B cell (primary cell): ENCODE measurements at regions not wholly inside any gene's neighbourhood (a gene's known extent, or its start where the extent isn't known, plus 50 kb on each side); places are given as distances from the start of the nearest gene placed in this dataset.

Source experiments
- ATAC-seq: fragments of 200-7000 bp; cut with Tn5 transposase; one replicate; pipeline ENCODE4 v1.10.0; 2021; ENCODE audit warnings: low read depth, mild to moderate bottlenecking, moderate number of reproducible peaks, moderate library complexity
- CTCF ChIA-PET: fragments of 350-600 bp; sonication (Branson Sonifier 250); formaldehyde crosslinking; loops from one replicate; lab custom pipeline; 2021; ENCODE audit warnings: antibody characterized with exemption, inconsistent platforms; lab: Charles Lee
- POLR2A ChIA-PET: fragments of 350-600 bp; sonication (Branson Sonifier 250); formaldehyde crosslinking; loops from one replicate; lab custom pipeline; 2021; ENCODE audit warnings: antibody characterized with exemption; lab: Charles Lee
- DNase-seq: peaks from one replicate; pipeline ENCODE4 v3.0.0; 2013
- H2AFZ ChIP-seq: 2 replicates; pipeline ENCODE4 v1.6.1; 2012; ENCODE audit warnings: mild to moderate bottlenecking, low read depth, low read length; ENCODE audit not compliant: insufficient read depth, poor library complexity, severe bottlenecking
- H3K27ac ChIP-seq, 2 donors: 1 replicate in 1 of 2; 2 replicates in 1 of 2; pipeline ENCODE4 v1.5.1; 2012 to 2013; ENCODE audit warnings: low read length in 2 of 2, mild to moderate bottlenecking in 2 of 2, moderate library complexity in 1 of 2
- H3K27me3 ChIP-seq, 4 experiments: fragments of 200-600 bp in 1 of 4; sonication (generic) in 1 of 4; replicated peaks in 1 of 4; 1 replicate in 2 of 4; 2 replicates in 2 of 4; pipeline versions ENCODE4 v1.6.1 to v1.7.0; 2013 to 2016; ENCODE audit warnings: low read length in 3 of 4, mild to moderate bottlenecking in 2 of 4, mixed read lengths in 1 of 4, moderate library complexity in 1 of 4; ENCODE audit not compliant: insufficient read depth in 4 of 4, control insufficient read depth in 3 of 4; ENCODE audit errors: control extremely low read depth in 1 of 4
- H3K36me3 ChIP-seq, 2 experiments: replicated peaks in 1 of 2; 1 replicate in 1 of 2; 2 replicates in 1 of 2; pipeline versions ENCODE4 v1.6.1 to v1.7.1; 2013; ENCODE audit warnings: low read length in 1 of 2; ENCODE audit not compliant: insufficient read depth in 2 of 2, control insufficient read depth in 1 of 2; ENCODE audit errors: control extremely low read depth in 1 of 2, extremely low read depth in 1 of 2
- H3K4me1 ChIP-seq, 2 donors: fragments of 200-600 bp in 1 of 2; sonication (generic) in 1 of 2; 1 replicate in 1 of 2; 2 replicates in 1 of 2; pipeline versions ENCODE4 v1.5.1 to v1.6.1; 2013 to 2017; ENCODE audit warnings: low read length in 2 of 2; ENCODE audit not compliant: control insufficient read depth in 2 of 2, insufficient read depth in 2 of 2
- H3K4me2 ChIP-seq: replicated peaks from 2 replicates; pipeline ENCODE3; 2012; ENCODE audit warnings: mild to moderate bottlenecking, low read depth, low read length; ENCODE audit not compliant: poor library complexity, severe bottlenecking
- H3K4me3 ChIP-seq, 5 experiments: fragments of 200-600 bp in 1 of 5; sonication (generic) in 1 of 5; 1 replicate in 3 of 5; 2 replicates in 2 of 5; pipeline versions ENCODE4 v1.5.1 to v1.7.0; 2011 to 2016; ENCODE audit warnings: low read length in 4 of 5, mild to moderate bottlenecking in 4 of 5, low read depth in 2 of 5, control low read depth in 1 of 5, moderate library complexity in 1 of 5; ENCODE audit not compliant: insufficient read depth in 1 of 5; ENCODE audit errors: control extremely low read depth in 1 of 5, extremely low read depth in 1 of 5
- H3K79me2 ChIP-seq: fragments of 200-600 bp; sonication (generic); one replicate; pipeline ENCODE4 v1.6.0; 2016; ENCODE audit warnings: low read length; ENCODE audit not compliant: control insufficient read depth, insufficient read depth
- H3K9ac ChIP-seq: fragments of 200-600 bp; sonication (generic); 2 replicates; pipeline ENCODE4 v1.6.1; 2017; ENCODE audit warnings: mild to moderate bottlenecking, low read length, moderate library complexity
- H3K9me3 ChIP-seq, 3 donors: one replicate each; pipeline versions ENCODE4 v1.6.1 to v1.7.1; 2013; ENCODE audit warnings: low read length in 2 of 3; ENCODE audit not compliant: control insufficient read depth in 2 of 3, insufficient read depth in 1 of 3; ENCODE audit errors: control extremely low read depth in 1 of 3
- H4K20me1 ChIP-seq: 2 replicates; pipeline ENCODE4 v1.6.0; 2012; ENCODE audit warnings: mild to moderate bottlenecking, low read length; ENCODE audit not compliant: insufficient read depth, control insufficient read depth, poor library complexity, severe bottlenecking
- H3K27ac Mint-ChIP-seq: one replicate; pipeline ENCODE4 v1.8.0; 2021; ENCODE audit warnings: mixed read lengths
- H3K27me3 Mint-ChIP-seq: one replicate; pipeline ENCODE4 v1.8.0; 2021; ENCODE audit warnings: mixed read lengths
- H3K4me1 Mint-ChIP-seq: one replicate; pipeline ENCODE4 v1.8.0; 2021; ENCODE audit warnings: mixed read lengths
- H3K4me3 Mint-ChIP-seq: one replicate; pipeline ENCODE4 v1.8.0; 2021; ENCODE audit warnings: mixed read lengths
- H3K9me3 Mint-ChIP-seq: one replicate; pipeline ENCODE4 v1.8.0; 2022; ENCODE audit warnings: mixed read lengths; ENCODE audit not compliant: insufficient read depth
- CTCF ChIP-seq: fragments of 200-600 bp; IDR thresholded peaks from one replicate; pipeline ENCODE4 v1.8.0; 2022; ENCODE audit warnings: antibody characterized with exemption, mild to moderate bottlenecking
- EZH2 ChIP-seq: IDR thresholded peaks from 2 replicates; pipeline ENCODE4 v1.6.1; 2012; ENCODE audit warnings: borderline replicate concordance, low read depth, mild to moderate bottlenecking, moderate library complexity, low read length; ENCODE audit not compliant: insufficient read depth, poor library complexity, severe bottlenecking
- WGBS: methylation state at CpG from one replicate; pipeline ENCODE4 v1.1.5; 2013; ENCODE audit warnings: missing lambda C conversion rate; ENCODE audit not compliant: insufficient coverage; 5-methylcytosine and 5-hydroxymethylcytosine counted together
- intact Hi-C: fragments of 100-400 bp; cut with micrococcal nuclease; formaldehyde crosslinking; loops from one replicate; pipeline ENCODE4 v1.10.0; 2022

DNA sequence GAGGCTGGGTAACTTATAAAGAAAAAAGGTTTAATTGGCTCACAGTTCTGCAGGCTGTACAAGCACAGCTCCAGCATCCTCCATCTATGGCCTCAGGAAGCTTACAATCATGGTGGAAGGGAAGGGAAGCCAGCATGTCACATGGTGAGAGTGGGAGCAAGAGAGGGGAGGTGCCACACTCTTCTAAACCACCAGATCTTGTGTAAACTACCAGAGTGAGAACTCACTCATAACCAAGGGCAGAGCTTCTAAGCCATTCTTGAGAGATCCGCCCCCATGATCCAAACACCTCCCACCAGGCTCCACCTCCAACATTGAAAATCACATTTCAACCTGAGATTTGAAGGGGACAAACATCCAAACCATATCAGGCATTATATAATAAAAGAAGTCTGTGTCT, 121.6 kb upstream of the CDC42EP3 start:
- POLR2A ChIA-PET: no interaction called here
- Mint-ChIP-seq H3K4me3 (no peak overlapping the region), H3K27me3 (peaks cover 7% of the 10 kb centered on the region), H3K4me1 (peaks cover under 1% of the 10 kb centered on the region), H3K9me3 (peaks cover 10% of the 10 kb centered on the region), H3K27ac (no peak overlapping the region)
- H3K9ac ChIP-seq: no peak overlapping the region
- no peaks in the 10 kb centered on the region for H3K36me3 ChIP-seq
- ATAC-seq (no peak), DNase-seq (no peak)
- H4K20me1 ChIP-seq: no peaks in the 10 kb centered on the region
- peaks cover 0 to 4% (median 1%) of the 10 kb centered on the region in 3 donors for H3K9me3 ChIP-seq
- H2AFZ ChIP-seq: no peak overlapping the region
- H3K4me1 ChIP-seq: peaks cover 2 to 4% of the 10 kb centered on the region in 2 donors
- H3K4me3 ChIP-seq: no peak overlapping the region
- no peak overlapping the region for H3K27ac ChIP-seq
- CTCF ChIA-PET: no interaction called here
- H3K79me2 ChIP-seq: no peaks in the 10 kb centered on the region
- no peaks in the 10 kb centered on the region for H3K27me3 ChIP-seq
- H3K4me2 ChIP-seq: no peak overlapping the region
- TF ChIP-seq EZH2 (no peak), CTCF (no peak)
- no CpG with 5 or more reads among the region's 1 CpG for WGBS
- intact Hi-C loops: no loop called here

GRCh38 chr2:37794717-37795116, 123.3 kb upstream of the CDC42EP3 start:
- H3K4me1 Mint-ChIP-seq: peaks cover 10% of the 10 kb centered on the region
- intact Hi-C loops: no loop called here
- peaks cover 9 to 11% of the 10 kb centered on the region in 2 donors for H3K4me1 ChIP-seq
- H3K27ac ChIP-seq: no peak overlapping the region
- no peak overlapping the region for H3K4me2 ChIP-seq
- H3K4me3 ChIP-seq: no peak overlapping the region
- DNase-seq: no peak
- H4K20me1 ChIP-seq: no peaks in the 10 kb centered on the region
- H3K9me3 ChIP-seq: no peaks in the 10 kb centered on the region
- no peaks in the 10 kb centered on the region for H3K27me3 ChIP-seq
- no peak for ATAC-seq
- no peaks in the 10 kb centered on the region for H3K79me2 ChIP-seq
- no peak overlapping the region for H3K9ac ChIP-seq
- TF ChIP-seq EZH2: no peak
- TF ChIP-seq CTCF: no peak
- no peak overlapping the region for H3K27ac Mint-ChIP-seq
- no peaks in the 10 kb centered on the region for H3K36me3 ChIP-seq
- H2AFZ ChIP-seq: no peak overlapping the region
- POLR2A ChIA-PET: no interaction called here
- CTCF ChIA-PET: interaction anchor here (1.1 kb wide), 1 partner anchor 83 kb away, joined by 3 read pairs; no protein-coding TSS in a partner anchor
- H3K4me3 Mint-ChIP-seq: no peak overlapping the region
- H3K9me3 Mint-ChIP-seq: no peaks in the 10 kb centered on the region
- peaks cover 7% of the 10 kb centered on the region for H3K27me3 Mint-ChIP-seq
